ENCODE measurements at regions not wholly inside any gene's neighbourhood (a gene's known extent, or its start where the extent isn't known, plus 50 kb on each side); places are given as distances from the start of the nearest gene placed in this dataset.

- TF ChIP-seq CTCF (IDR thresholded peaks at IDR 0.05; ENCODE audit: insufficient read depth, low read depth, low read length): no peak
- no peak for DNase-seq (ENCODE audit: low read depth)
- no peak overlapping the region for H3K4me3 ChIP-seq (ENCODE audit: low read depth, low read length)
Observed at GRCh38 chr17:63316100-63316499, 130.0 kb downstream of the CYB561 start.

GRCh38 chr17:63317166-63317840, 128.8 kb downstream of the CYB561 start:
- H3K4me3 ChIP-seq (ENCODE audit: low read depth, low read length): no peak overlapping the region
- no peak for DNase-seq (ENCODE audit: low read depth)
- TF ChIP-seq CTCF (IDR thresholded peaks at IDR 0.05; ENCODE audit: insufficient read depth, low read depth, low read length): no peak

GRCh38 chr17:63325808-63326207, 120.3 kb downstream of the CYB561 start:
- TF ChIP-seq CTCF (IDR thresholded peaks at IDR 0.05; ENCODE audit: insufficient read depth, low read depth, low read length): no peak
- no peak for DNase-seq (ENCODE audit: low read depth)
- no peak overlapping the region for H3K4me3 ChIP-seq (ENCODE audit: low read depth, low read length)

GRCh38 chr17:63329876-63330275, 116.2 kb downstream of the CYB561 start:
- no peak for TF ChIP-seq CTCF (IDR thresholded peaks at IDR 0.05; ENCODE audit: insufficient read depth, low read depth, low read length)

GRCh38 chr17:63331301-63332061, 114.6 kb downstream of the CYB561 start:
- no peak for DNase-seq (ENCODE audit: low read depth)
- no peak overlapping the region for H3K4me3 ChIP-seq (ENCODE audit: low read depth, low read length)
- TF ChIP-seq CTCF (IDR thresholded peaks at IDR 0.05; ENCODE audit: insufficient read depth, low read depth, low read length): no peak

More at GRCh38 chr17:63329876-63330275, 116.2 kb downstream of the CYB561 start:
- no peak overlapping the region for H3K4me3 ChIP-seq (ENCODE audit: low read depth, low read length)
- no peak for DNase-seq (ENCODE audit: low read depth)

GRCh38 chr17:63332286-63332685, 113.8 kb downstream of the CYB561 start:
- TF ChIP-seq CTCF (IDR thresholded peaks at IDR 0.05; ENCODE audit: insufficient read depth, low read depth, low read length): no peak
- no peak overlapping the region for H3K4me3 ChIP-seq (ENCODE audit: low read depth, low read length)
- no peak for DNase-seq (ENCODE audit: low read depth)

All from fibroblast of villous mesenchyme (primary cell).